ENCODE measurements at regions not wholly inside any gene's neighbourhood (a gene's known extent, or its start where the extent isn't known, plus 50 kb on each side); places are given as distances from the start of the nearest gene placed in this dataset.

DNA sequence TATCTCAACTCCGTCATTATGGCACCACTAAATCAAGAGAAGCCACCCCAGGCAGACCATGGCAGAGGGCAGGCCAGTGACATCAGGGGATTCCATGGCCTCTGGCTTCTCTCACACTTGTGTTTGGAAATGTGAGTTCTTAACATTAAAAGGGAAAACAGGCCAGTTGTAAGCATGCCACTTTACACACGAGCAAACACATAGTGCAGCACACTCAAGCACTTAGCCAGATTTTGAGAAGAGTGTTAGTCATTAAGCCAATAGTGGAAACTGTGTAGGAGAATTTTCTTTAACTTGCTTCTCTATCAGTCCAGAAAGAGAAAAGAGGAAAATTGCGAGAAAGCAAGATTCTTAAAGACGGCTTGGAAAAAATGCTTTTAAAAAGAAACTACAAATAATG lies 401.5 kb downstream of the TDRD3 start (continued):
- TF ChIP-seq ZNF263 (CRISPR knock-in tag; IDR thresholded peaks at IDR 0.05; ENCODE audit: low read depth) = no peak
- TF ChIP-seq EMX1 (CRISPR knock-in tag; IDR thresholded peaks at IDR 0.05) = no peak
- TF ChIP-seq, protein P1, sequence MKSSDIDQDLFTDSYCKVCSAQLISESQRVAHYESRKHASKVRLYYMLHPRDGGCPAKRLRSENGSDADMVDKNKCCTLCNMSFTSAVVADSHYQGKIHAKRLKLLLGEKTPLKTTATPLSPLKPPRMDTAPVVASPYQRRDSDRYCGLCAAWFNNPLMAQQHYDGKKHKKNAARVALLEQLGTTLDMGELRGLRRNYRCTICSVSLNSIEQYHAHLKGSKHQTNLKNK (CRISPR knock-in tag; IDR thresholded peaks at IDR 0.05) = no peak
- TF ChIP-seq RELA (CRISPR knock-in tag; IDR thresholded peaks at IDR 0.05; ENCODE audit: borderline replicate concordance) = no peak
- no peak for TF ChIP-seq ZNF121 (CRISPR knock-in tag; IDR thresholded peaks at IDR 0.05)
- TF ChIP-seq ZNF232 (CRISPR knock-in tag; IDR thresholded peaks at IDR 0.05) = no peak
- TF ChIP-seq RORB (CRISPR knock-in tag; IDR thresholded peaks at IDR 0.05) = no peak
- no peak for TF ChIP-seq ELF4 (CRISPR knock-in tag; IDR thresholded peaks at IDR 0.05; ENCODE audit: low read depth)
- TF ChIP-seq, protein P2, sequence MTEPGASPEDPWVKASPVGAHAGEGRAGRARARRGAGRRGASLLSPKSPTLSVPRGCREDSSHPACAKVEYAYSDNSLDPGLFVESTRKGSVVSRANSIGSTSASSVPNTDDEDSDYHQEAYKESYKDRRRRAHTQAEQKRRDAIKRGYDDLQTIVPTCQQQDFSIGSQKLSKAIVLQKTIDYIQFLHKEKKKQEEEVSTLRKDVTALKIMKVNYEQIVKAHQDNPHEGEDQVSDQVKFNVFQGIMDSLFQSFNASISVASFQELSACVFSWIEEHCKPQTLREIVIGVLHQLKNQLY (CRISPR knock-in tag; IDR thresholded peaks at IDR 0.05) = no peak
- TF ChIP-seq, protein P3, sequence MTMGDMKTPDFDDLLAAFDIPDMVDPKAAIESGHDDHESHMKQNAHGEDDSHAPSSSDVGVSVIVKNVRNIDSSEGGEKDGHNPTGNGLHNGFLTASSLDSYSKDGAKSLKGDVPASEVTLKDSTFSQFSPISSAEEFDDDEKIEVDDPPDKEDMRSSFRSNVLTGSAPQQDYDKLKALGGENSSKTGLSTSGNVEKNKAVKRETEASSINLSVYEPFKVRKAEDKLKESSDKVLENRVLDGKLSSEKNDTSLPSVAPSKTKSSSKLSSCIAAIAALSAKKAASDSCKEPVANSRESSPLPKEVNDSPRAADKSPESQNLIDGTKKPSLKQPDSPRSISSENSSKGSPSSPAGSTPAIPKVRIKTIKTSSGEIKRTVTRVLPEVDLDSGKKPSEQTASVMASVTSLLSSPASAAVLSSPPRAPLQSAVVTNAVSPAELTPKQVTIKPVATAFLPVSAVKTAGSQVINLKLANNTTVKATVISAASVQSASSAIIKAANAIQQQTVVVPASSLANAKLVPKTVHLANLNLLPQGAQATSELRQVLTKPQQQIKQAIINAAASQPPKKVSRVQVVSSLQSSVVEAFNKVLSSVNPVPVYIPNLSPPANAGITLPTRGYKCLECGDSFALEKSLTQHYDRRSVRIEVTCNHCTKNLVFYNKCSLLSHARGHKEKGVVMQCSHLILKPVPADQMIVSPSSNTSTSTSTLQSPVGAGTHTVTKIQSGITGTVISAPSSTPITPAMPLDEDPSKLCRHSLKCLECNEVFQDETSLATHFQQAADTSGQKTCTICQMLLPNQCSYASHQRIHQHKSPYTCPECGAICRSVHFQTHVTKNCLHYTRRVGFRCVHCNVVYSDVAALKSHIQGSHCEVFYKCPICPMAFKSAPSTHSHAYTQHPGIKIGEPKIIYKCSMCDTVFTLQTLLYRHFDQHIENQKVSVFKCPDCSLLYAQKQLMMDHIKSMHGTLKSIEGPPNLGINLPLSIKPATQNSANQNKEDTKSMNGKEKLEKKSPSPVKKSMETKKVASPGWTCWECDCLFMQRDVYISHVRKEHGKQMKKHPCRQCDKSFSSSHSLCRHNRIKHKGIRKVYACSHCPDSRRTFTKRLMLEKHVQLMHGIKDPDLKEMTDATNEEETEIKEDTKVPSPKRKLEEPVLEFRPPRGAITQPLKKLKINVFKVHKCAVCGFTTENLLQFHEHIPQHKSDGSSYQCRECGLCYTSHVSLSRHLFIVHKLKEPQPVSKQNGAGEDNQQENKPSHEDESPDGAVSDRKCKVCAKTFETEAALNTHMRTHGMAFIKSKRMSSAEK (CRISPR knock-in tag; IDR thresholded peaks at IDR 0.05; ENCODE audit: borderline replicate concordance) = no peak
- TF ChIP-seq TEAD1 (CRISPR knock-in tag; IDR thresholded peaks at IDR 0.05) = no peak
- TF ChIP-seq, protein P4, sequence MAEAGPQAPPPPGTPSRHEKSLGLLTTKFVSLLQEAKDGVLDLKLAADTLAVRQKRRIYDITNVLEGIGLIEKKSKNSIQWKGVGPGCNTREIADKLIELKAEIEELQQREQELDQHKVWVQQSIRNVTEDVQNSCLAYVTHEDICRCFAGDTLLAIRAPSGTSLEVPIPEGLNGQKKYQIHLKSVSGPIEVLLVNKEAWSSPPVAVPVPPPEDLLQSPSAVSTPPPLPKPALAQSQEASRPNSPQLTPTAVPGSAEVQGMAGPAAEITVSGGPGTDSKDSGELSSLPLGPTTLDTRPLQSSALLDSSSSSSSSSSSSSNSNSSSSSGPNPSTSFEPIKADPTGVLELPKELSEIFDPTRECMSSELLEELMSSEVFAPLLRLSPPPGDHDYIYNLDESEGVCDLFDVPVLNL (CRISPR knock-in tag; IDR thresholded peaks at IDR 0.05; ENCODE audit: borderline replicate concordance, low read depth) = no peak
- no peak for TF ChIP-seq TEAD4 (CRISPR knock-in tag; IDR thresholded peaks at IDR 0.05)
- no peak for TF ChIP-seq SP1 (CRISPR knock-in tag; conservative IDR thresholded peaks at IDR 0.05)
- TF ChIP-seq FOXP4 (CRISPR knock-in tag; IDR thresholded peaks at IDR 0.05) = no peak

GRCh38 chr13:60797112-60797511 lies 400.1 kb downstream of the TDRD3 start:
- DNase-seq (ENCODE audit: low spot score) = no peak
- H3K4me1 Mint-ChIP-seq = 0 out of 2 replicates have a peak, but pooled peaks cover 2% of the 10 kb centered on the region
- no peaks in the 10 kb centered on the region for H3K36me3 Mint-ChIP-seq
- H3K9me3 Mint-ChIP-seq = no peaks in the 10 kb centered on the region
- no peaks in the 10 kb centered on the region for H3K27me3 Mint-ChIP-seq (ENCODE audit: low read depth)
- ChIA-PET POLR2A (no interaction called here), CTCF (no interaction called here)
- no peak for ATAC-seq
- no peak overlapping the region for H3K4me3 Mint-ChIP-seq
- H3K27ac Mint-ChIP-seq = no peak overlapping the region
- TF ChIP-seq ZNF219 (CRISPR knock-in tag; IDR thresholded peaks at IDR 0.05; ENCODE audit: borderline replicate concordance) (no peak), NR1H2 (CRISPR knock-in tag; IDR thresholded peaks at IDR 0.05) (no peak), ETV6 (CRISPR knock-in tag; IDR thresholded peaks at IDR 0.05) (no peak), PRRX2 (CRISPR knock-in tag; IDR thresholded peaks at IDR 0.05) (no peak)
- TF ChIP-seq, protein P5, sequence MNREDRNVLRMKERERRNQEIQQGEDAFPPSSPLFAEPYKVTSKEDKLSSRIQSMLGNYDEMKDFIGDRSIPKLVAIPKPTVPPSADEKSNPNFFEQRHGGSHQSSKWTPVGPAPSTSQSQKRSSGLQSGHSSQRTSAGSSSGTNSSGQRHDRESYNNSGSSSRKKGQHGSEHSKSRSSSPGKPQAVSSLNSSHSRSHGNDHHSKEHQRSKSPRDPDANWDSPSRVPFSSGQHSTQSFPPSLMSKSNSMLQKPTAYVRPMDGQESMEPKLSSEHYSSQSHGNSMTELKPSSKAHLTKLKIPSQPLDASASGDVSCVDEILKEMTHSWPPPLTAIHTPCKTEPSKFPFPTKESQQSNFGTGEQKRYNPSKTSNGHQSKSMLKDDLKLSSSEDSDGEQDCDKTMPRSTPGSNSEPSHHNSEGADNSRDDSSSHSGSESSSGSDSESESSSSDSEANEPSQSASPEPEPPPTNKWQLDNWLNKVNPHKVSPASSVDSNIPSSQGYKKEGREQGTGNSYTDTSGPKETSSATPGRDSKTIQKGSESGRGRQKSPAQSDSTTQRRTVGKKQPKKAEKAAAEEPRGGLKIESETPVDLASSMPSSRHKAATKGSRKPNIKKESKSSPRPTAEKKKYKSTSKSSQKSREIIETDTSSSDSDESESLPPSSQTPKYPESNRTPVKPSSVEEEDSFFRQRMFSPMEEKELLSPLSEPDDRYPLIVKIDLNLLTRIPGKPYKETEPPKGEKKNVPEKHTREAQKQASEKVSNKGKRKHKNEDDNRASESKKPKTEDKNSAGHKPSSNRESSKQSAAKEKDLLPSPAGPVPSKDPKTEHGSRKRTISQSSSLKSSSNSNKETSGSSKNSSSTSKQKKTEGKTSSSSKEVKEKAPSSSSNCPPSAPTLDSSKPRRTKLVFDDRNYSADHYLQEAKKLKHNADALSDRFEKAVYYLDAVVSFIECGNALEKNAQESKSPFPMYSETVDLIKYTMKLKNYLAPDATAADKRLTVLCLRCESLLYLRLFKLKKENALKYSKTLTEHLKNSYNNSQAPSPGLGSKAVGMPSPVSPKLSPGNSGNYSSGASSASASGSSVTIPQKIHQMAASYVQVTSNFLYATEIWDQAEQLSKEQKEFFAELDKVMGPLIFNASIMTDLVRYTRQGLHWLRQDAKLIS (CRISPR knock-in tag; IDR thresholded peaks at IDR 0.05; ENCODE audit: borderline replicate concordance) = no peak
- TF ChIP-seq, protein P6, sequence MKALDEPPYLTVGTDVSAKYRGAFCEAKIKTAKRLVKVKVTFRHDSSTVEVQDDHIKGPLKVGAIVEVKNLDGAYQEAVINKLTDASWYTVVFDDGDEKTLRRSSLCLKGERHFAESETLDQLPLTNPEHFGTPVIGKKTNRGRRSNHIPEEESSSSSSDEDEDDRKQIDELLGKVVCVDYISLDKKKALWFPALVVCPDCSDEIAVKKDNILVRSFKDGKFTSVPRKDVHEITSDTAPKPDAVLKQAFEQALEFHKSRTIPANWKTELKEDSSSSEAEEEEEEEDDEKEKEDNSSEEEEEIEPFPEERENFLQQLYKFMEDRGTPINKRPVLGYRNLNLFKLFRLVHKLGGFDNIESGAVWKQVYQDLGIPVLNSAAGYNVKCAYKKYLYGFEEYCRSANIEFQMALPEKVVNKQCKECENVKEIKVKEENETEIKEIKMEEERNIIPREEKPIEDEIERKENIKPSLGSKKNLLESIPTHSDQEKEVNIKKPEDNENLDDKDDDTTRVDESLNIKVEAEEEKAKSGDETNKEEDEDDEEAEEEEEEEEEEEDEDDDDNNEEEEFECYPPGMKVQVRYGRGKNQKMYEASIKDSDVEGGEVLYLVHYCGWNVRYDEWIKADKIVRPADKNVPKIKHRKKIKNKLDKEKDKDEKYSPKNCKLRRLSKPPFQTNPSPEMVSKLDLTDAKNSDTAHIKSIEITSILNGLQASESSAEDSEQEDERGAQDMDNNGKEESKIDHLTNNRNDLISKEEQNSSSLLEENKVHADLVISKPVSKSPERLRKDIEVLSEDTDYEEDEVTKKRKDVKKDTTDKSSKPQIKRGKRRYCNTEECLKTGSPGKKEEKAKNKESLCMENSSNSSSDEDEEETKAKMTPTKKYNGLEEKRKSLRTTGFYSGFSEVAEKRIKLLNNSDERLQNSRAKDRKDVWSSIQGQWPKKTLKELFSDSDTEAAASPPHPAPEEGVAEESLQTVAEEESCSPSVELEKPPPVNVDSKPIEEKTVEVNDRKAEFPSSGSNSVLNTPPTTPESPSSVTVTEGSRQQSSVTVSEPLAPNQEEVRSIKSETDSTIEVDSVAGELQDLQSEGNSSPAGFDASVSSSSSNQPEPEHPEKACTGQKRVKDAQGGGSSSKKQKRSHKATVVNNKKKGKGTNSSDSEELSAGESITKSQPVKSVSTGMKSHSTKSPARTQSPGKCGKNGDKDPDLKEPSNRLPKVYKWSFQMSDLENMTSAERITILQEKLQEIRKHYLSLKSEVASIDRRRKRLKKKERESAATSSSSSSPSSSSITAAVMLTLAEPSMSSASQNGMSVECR (CRISPR knock-in tag; IDR thresholded peaks at IDR 0.05; ENCODE audit: borderline replicate concordance) = no peak

Measured in WTC11 (cell line).